ENCODE measurements at regions not wholly inside any gene's neighbourhood (a gene's known extent, or its start where the extent isn't known, plus 50 kb on each side); places are given as distances from the start of the nearest gene placed in this dataset.
A peak's percentile ranks its signal among the peaks of the same experiment; 100 is the strongest.

DNA sequence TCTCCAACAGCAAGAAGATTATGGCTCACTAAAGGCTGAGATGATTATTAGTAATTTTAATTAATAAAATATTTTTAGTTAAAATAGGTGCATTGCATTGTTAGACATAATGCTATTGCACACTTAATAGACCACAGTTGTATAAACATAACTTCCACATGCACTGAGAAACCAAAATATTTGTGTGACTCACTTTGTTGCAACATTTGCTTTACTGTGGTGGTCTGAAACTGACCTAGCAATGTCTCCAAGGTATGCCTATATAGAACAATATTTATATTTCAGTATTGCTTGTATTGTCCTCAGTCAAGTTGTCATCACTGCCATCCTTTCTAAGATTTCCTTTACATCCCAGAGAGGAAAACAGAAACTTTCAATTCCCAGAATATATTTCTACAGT is 1215.2 kb downstream of the SI start:
- ATAC-seq (no peak), DNase-seq (no peak)
- no peaks in the 10 kb centered on the region for H3K4me1 ChIP-seq
- intact Hi-C loops (cut with DNase I) = no loop called here
- TF ChIP-seq, protein P1, sequence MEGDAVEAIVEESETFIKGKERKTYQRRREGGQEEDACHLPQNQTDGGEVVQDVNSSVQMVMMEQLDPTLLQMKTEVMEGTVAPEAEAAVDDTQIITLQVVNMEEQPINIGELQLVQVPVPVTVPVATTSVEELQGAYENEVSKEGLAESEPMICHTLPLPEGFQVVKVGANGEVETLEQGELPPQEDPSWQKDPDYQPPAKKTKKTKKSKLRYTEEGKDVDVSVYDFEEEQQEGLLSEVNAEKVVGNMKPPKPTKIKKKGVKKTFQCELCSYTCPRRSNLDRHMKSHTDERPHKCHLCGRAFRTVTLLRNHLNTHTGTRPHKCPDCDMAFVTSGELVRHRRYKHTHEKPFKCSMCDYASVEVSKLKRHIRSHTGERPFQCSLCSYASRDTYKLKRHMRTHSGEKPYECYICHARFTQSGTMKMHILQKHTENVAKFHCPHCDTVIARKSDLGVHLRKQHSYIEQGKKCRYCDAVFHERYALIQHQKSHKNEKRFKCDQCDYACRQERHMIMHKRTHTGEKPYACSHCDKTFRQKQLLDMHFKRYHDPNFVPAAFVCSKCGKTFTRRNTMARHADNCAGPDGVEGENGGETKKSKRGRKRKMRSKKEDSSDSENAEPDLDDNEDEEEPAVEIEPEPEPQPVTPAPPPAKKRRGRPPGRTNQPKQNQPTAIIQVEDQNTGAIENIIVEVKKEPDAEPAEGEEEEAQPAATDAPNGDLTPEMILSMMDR (IDR thresholded peaks at IDR 0.05) = no peak
- no peak overlapping the region for H3K4me3 ChIP-seq
- no peaks in the 10 kb centered on the region for H3K9me3 ChIP-seq
- no peaks in the 10 kb centered on the region for H3K36me3 ChIP-seq
- no peak overlapping the region for H3K27ac ChIP-seq
- H3K27me3 ChIP-seq = no peaks in the 10 kb centered on the region

GRCh38 chr3:163852233-163852632 is 1226.1 kb downstream of the SI start:
- intact Hi-C loops (cut with DNase I) = no loop called here
- H3K9me3 ChIP-seq = no peaks in the 10 kb centered on the region
- no peak overlapping the region for H3K4me3 ChIP-seq
- DNase-seq (no peak), ATAC-seq (no peak)
- H3K27me3 ChIP-seq = no peaks in the 10 kb centered on the region
- H3K36me3 ChIP-seq = no peaks in the 10 kb centered on the region
- no peaks in the 10 kb centered on the region for H3K4me1 ChIP-seq
- TF ChIP-seq, protein P1 (IDR thresholded peaks at IDR 0.05) = no peak
- no peak overlapping the region for H3K27ac ChIP-seq

- DNase-seq = no peak
- TF ChIP-seq, protein P1 (IDR thresholded peaks at IDR 0.05) = no peak
- H3K27ac ChIP-seq = no peak overlapping the region
- ATAC-seq = peak; percentile 23
- H3K4me1 ChIP-seq = no peaks in the 10 kb centered on the region
- no peaks in the 10 kb centered on the region for H3K9me3 ChIP-seq
- no peak overlapping the region for H3K4me3 ChIP-seq
- H3K36me3 ChIP-seq = no peaks in the 10 kb centered on the region
- H3K27me3 ChIP-seq = no peaks in the 10 kb centered on the region
- intact Hi-C loops (cut with DNase I) = no loop called here
These were observed 1239.5 kb downstream of the SI start for GRCh38 chr3:163838769-163839168.

DNA sequence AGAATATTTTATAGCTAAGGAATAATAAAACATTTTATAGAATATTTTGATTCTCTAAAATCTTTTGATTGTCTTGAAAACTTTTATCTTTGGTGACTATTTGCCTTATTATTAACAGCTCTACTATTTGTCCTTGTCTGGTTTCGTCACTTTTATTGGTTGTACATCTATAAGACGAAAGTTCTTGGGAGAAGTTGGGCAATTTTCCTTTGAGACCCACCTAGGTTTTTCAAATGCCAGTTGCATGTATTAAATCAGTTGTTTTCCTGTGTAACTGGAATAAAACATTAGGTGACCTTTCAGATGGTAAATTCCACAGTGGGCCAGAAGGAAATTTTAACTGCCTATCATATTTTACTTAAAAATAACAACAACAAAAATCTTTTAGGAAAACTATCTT is 1245.7 kb downstream of the SI start:
- Histone ChIP-seq H3K27me3 (no peaks in the 10 kb centered on the region), H3K4me1 (no peaks in the 10 kb centered on the region), H3K27ac (no peak overlapping the region), H3K4me3 (no peak overlapping the region), H3K9me3 (no peaks in the 10 kb centered on the region), H3K36me3 (no peaks in the 10 kb centered on the region)
- TF ChIP-seq, protein P1 (IDR thresholded peaks at IDR 0.05) = no peak
- intact Hi-C loops (cut with DNase I) = no loop called here
- DNase-seq (no peak), ATAC-seq (no peak)

DNA sequence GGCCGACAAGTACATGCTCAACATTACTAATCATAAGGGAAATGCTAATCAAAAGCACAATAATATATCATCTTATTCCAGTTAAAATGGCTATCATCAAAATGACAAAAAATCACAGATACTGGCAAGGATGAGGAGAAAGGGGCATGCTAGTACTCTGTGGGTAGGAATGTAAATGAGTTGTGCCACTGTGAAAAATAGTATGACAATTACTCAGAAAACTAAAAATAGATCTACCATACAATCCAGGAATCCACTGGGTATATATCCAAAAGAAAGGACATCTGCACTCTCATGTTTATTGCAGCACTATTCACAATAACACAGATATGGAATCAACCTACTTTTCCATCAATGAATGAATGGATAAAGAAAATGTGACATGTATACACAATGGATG is 1256.5 kb downstream of the SI start:
- Histone ChIP-seq H3K36me3 (no peaks in the 10 kb centered on the region), H3K4me3 (no peak overlapping the region), H3K27ac (no peak overlapping the region), H3K4me1 (no peaks in the 10 kb centered on the region), H3K27me3 (no peaks in the 10 kb centered on the region), H3K9me3 (no peaks in the 10 kb centered on the region)
- TF ChIP-seq, protein P1 (IDR thresholded peaks at IDR 0.05) = no peak
- no peak for DNase-seq
- intact Hi-C loops (cut with DNase I) = no loop called here
- no peak for ATAC-seq

DNA sequence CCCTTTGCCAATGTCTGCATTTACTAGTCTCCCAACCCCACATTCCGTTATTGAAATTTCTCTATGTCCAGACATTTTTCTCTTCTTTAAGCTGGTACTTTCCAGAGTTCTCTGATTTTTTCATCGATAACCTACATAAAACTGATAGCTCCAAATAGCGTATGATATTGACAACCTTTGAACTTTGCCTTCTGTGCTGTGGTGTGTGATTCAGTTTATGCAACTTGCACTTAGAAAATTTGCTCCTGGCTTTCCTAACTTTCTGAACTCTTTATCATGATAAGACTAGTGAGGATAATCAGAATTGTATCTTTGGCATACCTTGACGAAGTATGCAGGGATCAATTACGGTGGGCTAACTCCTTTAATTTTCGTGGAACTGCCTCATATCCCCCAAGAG is 1261.3 kb downstream of the SI start:
- intact Hi-C loops (cut with DNase I) = no loop called here
- DNase-seq (no peak), ATAC-seq (no peak)
- Histone ChIP-seq H3K27me3 (no peaks in the 10 kb centered on the region), H3K4me1 (no peaks in the 10 kb centered on the region), H3K36me3 (no peaks in the 10 kb centered on the region), H3K4me3 (no peak overlapping the region), H3K9me3 (peaks cover 6% of the 10 kb centered on the region), H3K27ac (no peak overlapping the region)
- TF ChIP-seq, protein P1 (IDR thresholded peaks at IDR 0.05) = no peak

All from upper lobe of right lung (tissue), 1 donor.